ENCODE measurements at regions not wholly inside any gene's neighbourhood (a gene's known extent, or its start where the extent isn't known, plus 50 kb on each side); places are given as distances from the start of the nearest gene placed in this dataset.

GRCh38 chrX:40878766-40879165, 143.4 kb upstream of the MED14 start:
- no peak for TF ChIP-seq TAF1 (IDR thresholded peaks at IDR 0.05; ENCODE audit: borderline replicate concordance, low read depth, low read length)
- no peak for TF ChIP-seq POLR2A (IDR thresholded peaks at IDR 0.05; ENCODE audit: low read depth, low read length)
- no peak for TF ChIP-seq POLR2AphosphoS5 (IDR thresholded peaks at IDR 0.05; ENCODE audit: low read depth, low read length)

Measured in GM12892 (cell line).